Stimulated activated naive B cell treated with anti-CD40 and anti-IgM and Interleukin-4, amounts not matched to agents 10 μg/mL and 1 μg/mL and 100 μg/mL, for 72 hours (primary cell): ENCODE measurements at regions not wholly inside any gene's neighbourhood (a gene's known extent, or its start where the extent isn't known, plus 50 kb on each side); places are given as distances from the start of the nearest gene placed in this dataset.

ENCODE experiments used
- ATAC-seq, 2 donors: fragments of 150-1000 bp; cut with Tn5 transposase; replicated peaks; 2 replicates each; pipeline ENCODE4 v1.10.0; 2021; ENCODE audit warnings: moderate library complexity in 1 of 2
- DNase-seq: peaks from one replicate; pipeline ENCODE4 v3.0.0; 2021
- H3K27ac Mint-ChIP-seq: one replicate; pipeline ENCODE4 v1.8.0; 2022; ENCODE audit warnings: mild to moderate bottlenecking, mixed read lengths
- H3K27me3 Mint-ChIP-seq, 2 donors: one replicate each; pipeline ENCODE4 v1.8.0; 2022; ENCODE audit warnings: mixed read lengths in 2 of 2
- H3K36me3 Mint-ChIP-seq, 2 donors: one replicate each; pipeline ENCODE4 v1.8.0; 2022; ENCODE audit warnings: mixed read lengths in 2 of 2, mild to moderate bottlenecking in 1 of 2
- H3K4me1 Mint-ChIP-seq, 2 donors: one replicate each; pipeline ENCODE4 v1.8.0; 2022; ENCODE audit warnings: mixed read lengths in 2 of 2, mild to moderate bottlenecking in 1 of 2
- H3K4me3 Mint-ChIP-seq, 2 donors: one replicate each; pipeline ENCODE4 v1.8.0; 2022; ENCODE audit warnings: mild to moderate bottlenecking in 2 of 2, mixed read lengths in 2 of 2, moderate library complexity in 1 of 2
- H3K9me3 Mint-ChIP-seq, 2 donors: one replicate each; pipeline ENCODE4 v1.8.0; 2022; ENCODE audit warnings: mixed read lengths in 2 of 2, mild to moderate bottlenecking in 1 of 2

DNA sequence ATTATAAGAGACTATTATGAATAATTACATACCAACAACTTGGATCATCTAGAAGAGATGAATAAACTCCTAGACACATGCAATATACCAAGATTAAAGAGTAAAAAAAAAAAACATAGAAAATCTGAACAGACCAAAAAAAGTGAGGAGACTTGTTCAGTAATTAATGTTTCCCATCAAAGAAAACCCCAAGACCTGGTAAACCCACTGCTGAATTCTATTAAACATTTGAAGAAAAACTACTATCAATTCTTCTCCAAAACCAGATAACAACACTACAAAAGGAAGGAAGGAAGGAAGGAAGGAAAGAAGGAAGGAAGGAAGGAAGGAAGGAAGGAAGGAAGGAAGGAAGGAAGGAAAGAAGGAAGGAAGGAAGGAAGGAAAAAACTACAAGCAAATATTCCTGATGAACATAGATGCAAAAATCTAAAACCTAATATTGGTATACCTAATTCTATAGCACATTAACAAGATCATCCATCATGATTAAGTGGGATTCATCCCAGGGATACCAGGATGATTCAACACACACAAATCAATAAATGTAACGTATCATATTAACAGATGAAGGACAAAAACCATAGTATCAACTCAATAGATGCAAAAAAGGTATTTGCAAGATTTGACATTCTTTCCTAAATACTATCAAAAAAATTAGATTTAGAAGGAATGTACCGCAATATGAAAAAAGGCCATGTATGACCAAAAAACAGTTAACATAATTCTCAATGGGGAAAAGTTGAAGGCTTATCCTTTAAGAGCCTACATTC lies 445.5 kb downstream of the KCNH5 start:
- no peaks in the 10 kb centered on the region for H3K4me1 Mint-ChIP-seq
- no peak overlapping the region for H3K4me3 Mint-ChIP-seq
- ATAC-seq (no peak), DNase-seq (no peak)
- no peaks in the 10 kb centered on the region for H3K36me3 Mint-ChIP-seq
- no peaks in the 10 kb centered on the region for H3K27me3 Mint-ChIP-seq
- no peak overlapping the region for H3K27ac Mint-ChIP-seq
- H3K9me3 Mint-ChIP-seq = peaks cover 10 to 13% of the 10 kb centered on the region in 2 donors

DNA sequence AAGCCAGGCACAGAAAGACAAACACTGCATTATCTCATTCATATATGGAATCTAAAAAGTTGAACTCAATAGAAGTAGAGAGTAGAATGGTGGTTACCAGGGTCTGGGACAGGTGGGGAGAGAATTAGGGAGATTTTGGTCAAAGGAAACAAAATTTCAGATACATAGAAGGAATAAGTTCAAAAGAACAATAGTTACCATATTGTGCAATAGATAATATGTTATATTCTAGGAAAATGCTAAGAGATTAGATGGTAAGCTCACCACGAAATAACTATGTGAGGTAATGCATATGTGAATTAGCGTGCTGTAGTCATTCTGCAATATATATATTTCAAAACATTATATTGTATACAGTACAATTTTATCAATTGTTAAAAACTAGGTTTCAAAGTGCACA lies 442.5 kb downstream of the KCNH5 start:
- DNase-seq (no peak), ATAC-seq (no peak)
- no peaks in the 10 kb centered on the region for H3K36me3 Mint-ChIP-seq
- H3K4me1 Mint-ChIP-seq = no peaks in the 10 kb centered on the region
- H3K27me3 Mint-ChIP-seq = no peaks in the 10 kb centered on the region
- no peak overlapping the region for H3K27ac Mint-ChIP-seq
- no peak overlapping the region for H3K4me3 Mint-ChIP-seq
- H3K9me3 Mint-ChIP-seq = peaks cover 4 to 6% of the 10 kb centered on the region in 2 donors

- ATAC-seq (no peak), DNase-seq (no peak)
- Mint-ChIP-seq H3K4me1 (no peaks in the 10 kb centered on the region), H3K36me3 (no peaks in the 10 kb centered on the region), H3K27ac (no peak overlapping the region), H3K9me3 (peaks cover 4 to 8% of the 10 kb centered on the region in 2 donors), H3K27me3 (no peaks in the 10 kb centered on the region), H3K4me3 (no peak overlapping the region)
Observed at GRCh38 chr14:62604524-62604923, 440.7 kb downstream of the KCNH5 start.

DNA sequence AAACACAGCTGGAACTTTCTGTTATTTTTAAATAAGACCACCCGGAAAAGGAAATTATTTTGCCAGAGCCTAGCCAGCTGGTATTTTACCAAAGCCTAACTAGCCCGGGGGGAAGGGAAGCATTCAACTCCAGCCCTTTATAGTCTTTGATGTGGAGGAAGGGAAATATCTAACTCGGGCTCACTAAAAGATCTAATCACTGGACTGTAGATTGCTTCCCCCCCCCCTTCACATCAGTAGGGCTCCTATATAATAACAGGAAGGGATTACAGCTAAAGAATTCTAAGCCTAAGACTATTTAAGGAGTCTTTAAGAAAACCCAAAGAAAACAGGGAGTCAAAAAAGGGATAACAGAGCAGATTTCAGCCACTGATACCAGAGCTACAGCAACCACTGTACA lies 431.1 kb downstream of the KCNH5 start:
- no peaks in the 10 kb centered on the region for H3K36me3 Mint-ChIP-seq
- H3K4me1 Mint-ChIP-seq = no peaks in the 10 kb centered on the region
- no peaks in the 10 kb centered on the region for H3K27me3 Mint-ChIP-seq
- no peak for ATAC-seq
- H3K4me3 Mint-ChIP-seq = no peak overlapping the region
- H3K27ac Mint-ChIP-seq = no peak overlapping the region
- H3K9me3 Mint-ChIP-seq = peaks cover 9 to 11% of the 10 kb centered on the region in 2 donors
- no peak for DNase-seq

- DNase-seq (no peak), ATAC-seq (no peak)
- H3K4me1 Mint-ChIP-seq = no peaks in the 10 kb centered on the region
- no peaks in the 10 kb centered on the region for H3K27me3 Mint-ChIP-seq
- H3K4me3 Mint-ChIP-seq = no peak overlapping the region
- no peaks in the 10 kb centered on the region for H3K36me3 Mint-ChIP-seq
- H3K27ac Mint-ChIP-seq = no peak overlapping the region
- peaks cover 7 to 9% of the 10 kb centered on the region in 2 donors for H3K9me3 Mint-ChIP-seq
Observed at GRCh38 chr14:62616668-62617067, 428.6 kb downstream of the KCNH5 start.

GRCh38 chr14:62626416-62626815 lies 418.8 kb downstream of the KCNH5 start:
- Mint-ChIP-seq H3K27ac (no peak overlapping the region), H3K4me1 (no peaks in the 10 kb centered on the region), H3K4me3 (no peak overlapping the region), H3K27me3 (no peaks in the 10 kb centered on the region), H3K36me3 (peaks cover 0 to 2% of the 10 kb centered on the region in 2 donors), H3K9me3 (peaks cover 11 to 14% of the 10 kb centered on the region in 2 donors)
- ATAC-seq (no peak), DNase-seq (no peak)

DNA sequence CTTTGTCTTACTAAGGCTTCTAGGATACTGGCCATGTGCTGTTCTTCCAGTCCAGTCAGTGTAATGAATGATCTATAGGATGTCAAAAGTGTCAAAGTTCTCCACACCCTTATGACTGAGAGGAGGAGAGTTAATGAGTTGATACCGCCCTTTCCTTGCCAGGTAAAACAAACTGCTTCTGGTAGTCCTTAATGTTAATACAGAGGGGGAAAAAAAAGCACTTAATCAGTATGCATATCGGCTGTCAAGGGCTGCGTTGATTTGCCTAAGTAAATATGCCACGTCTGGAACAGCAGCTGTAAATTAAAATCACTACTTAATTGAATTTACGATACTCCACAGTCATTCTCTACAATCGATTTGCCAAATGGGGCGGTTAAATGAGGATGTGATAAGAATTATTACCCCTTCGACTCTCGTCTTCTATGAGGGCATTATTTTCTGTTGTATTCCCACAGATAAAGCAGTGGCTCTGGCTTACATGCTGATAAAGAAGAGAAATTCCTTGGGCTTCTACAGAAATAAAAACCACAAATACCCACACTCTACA lies 416.0 kb downstream of the KCNH5 start:
- no peaks in the 10 kb centered on the region for H3K36me3 Mint-ChIP-seq
- H3K4me3 Mint-ChIP-seq = no peak overlapping the region
- no peaks in the 10 kb centered on the region for H3K4me1 Mint-ChIP-seq
- H3K27me3 Mint-ChIP-seq = no peaks in the 10 kb centered on the region
- ATAC-seq = no peak
- no peak overlapping the region for H3K27ac Mint-ChIP-seq
- peaks cover 10% of the 10 kb centered on the region in 2 donors for H3K9me3 Mint-ChIP-seq
- no peak for DNase-seq

- no peak for DNase-seq
- no peak for ATAC-seq
- no peaks in the 10 kb centered on the region for H3K4me1 Mint-ChIP-seq
- no peaks in the 10 kb centered on the region for H3K27me3 Mint-ChIP-seq
- H3K4me3 Mint-ChIP-seq = no peak overlapping the region
- peaks cover 2 to 7% of the 10 kb centered on the region in 2 donors for H3K9me3 Mint-ChIP-seq
- no peak overlapping the region for H3K27ac Mint-ChIP-seq
- no peaks in the 10 kb centered on the region for H3K36me3 Mint-ChIP-seq
Observed at GRCh38 chr14:62631176-62631575, 414.1 kb downstream of the KCNH5 start.

DNA sequence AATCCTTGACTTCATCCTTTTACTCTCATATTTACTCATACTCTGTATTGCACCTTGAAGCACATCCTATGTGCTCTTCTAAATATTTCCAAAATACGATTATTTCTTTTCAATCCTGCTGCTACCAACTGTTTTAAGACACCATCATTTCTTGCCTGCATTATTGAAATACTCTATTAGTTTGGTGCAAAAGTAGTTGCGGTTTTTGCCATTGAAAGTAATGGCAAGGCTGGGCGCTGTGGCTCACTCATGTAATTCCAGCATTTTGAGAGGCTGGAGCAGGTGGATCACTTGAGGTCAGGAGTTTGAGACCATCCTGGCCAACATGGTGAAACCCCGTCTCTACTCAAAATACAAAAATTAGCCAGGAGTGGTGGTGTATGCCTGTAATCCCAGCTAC lies 412.5 kb downstream of the KCNH5 start:
- ATAC-seq = no peak
- Mint-ChIP-seq H3K27me3 (no peaks in the 10 kb centered on the region), H3K4me3 (no peak overlapping the region), H3K36me3 (no peaks in the 10 kb centered on the region), H3K27ac (no peak overlapping the region), H3K4me1 (no peaks in the 10 kb centered on the region), H3K9me3 (peaks cover 0 to 6% of the 10 kb centered on the region in 2 donors)
- no peak for DNase-seq

- no peak overlapping the region for H3K4me3 Mint-ChIP-seq
- no peak for DNase-seq
- H3K36me3 Mint-ChIP-seq = no peaks in the 10 kb centered on the region
- peaks cover 0 to 2% of the 10 kb centered on the region in 2 donors for H3K9me3 Mint-ChIP-seq
- no peak overlapping the region for H3K27ac Mint-ChIP-seq
- ATAC-seq = no peak
- no peaks in the 10 kb centered on the region for H3K27me3 Mint-ChIP-seq
- no peaks in the 10 kb centered on the region for H3K4me1 Mint-ChIP-seq
Observed at GRCh38 chr14:62645649-62646048, 399.6 kb downstream of the KCNH5 start.
